ENCODE measurements at regions not wholly inside any gene's neighbourhood (a gene's known extent, or its start where the extent isn't known, plus 50 kb on each side); places are given as distances from the start of the nearest gene placed in this dataset.
A peak's percentile ranks its signal among the peaks of the same experiment; 100 is the strongest.
"Not testable (repeated sequence)": the region's sequence is repeated elsewhere in the genome, so short reads cannot be mapped to it uniquely, and the experiment has no call there.

- DNase-seq, result peak; percentile 5
These were observed 256.0 kb upstream of the TCERG1L start for GRCh38 chr10:131567279-131568162.

- no peak for DNase-seq
These were observed 257.3 kb upstream of the TCERG1L start for GRCh38 chr10:131568866-131569265.

GRCh38 chr10:131569851-131570715, 258.6 kb upstream of the TCERG1L start:
- no peak for DNase-seq

- no peak for DNase-seq
These were observed 259.3 kb upstream of the TCERG1L start for GRCh38 chr10:131570716-131571307.

- DNase-seq, result no peak
These were observed 259.8 kb upstream of the TCERG1L start for GRCh38 chr10:131571346-131571745.

GRCh38 chr10:131571865-131572264, 260.3 kb upstream of the TCERG1L start:
- no peak for DNase-seq

GRCh38 chr10:131573256-131573655, 261.7 kb upstream of the TCERG1L start:
- no peak for DNase-seq

GRCh38 chr10:131573707-131574106, 262.2 kb upstream of the TCERG1L start:
- DNase-seq, result no peak

GRCh38 chr10:131574363-131574706, 262.8 kb upstream of the TCERG1L start:
- no peak for DNase-seq

GRCh38 chr10:131574707-131575430, 263.3 kb upstream of the TCERG1L start:
- DNase-seq, result no peak

GRCh38 chr10:131575877-131576276, 264.4 kb upstream of the TCERG1L start:
- no peak for DNase-seq

GRCh38 chr10:131576341-131577177, 265.0 kb upstream of the TCERG1L start:
- no peak for DNase-seq

- no peak for DNase-seq
These were observed 265.6 kb upstream of the TCERG1L start for GRCh38 chr10:131577178-131577555.

GRCh38 chr10:131577786-131578471, 266.4 kb upstream of the TCERG1L start:
- DNase-seq, result no peak

GRCh38 chr10:131578472-131578970, 267.0 kb upstream of the TCERG1L start:
- no peak for DNase-seq

- DNase-seq, result no peak
These were observed 267.9 kb upstream of the TCERG1L start for GRCh38 chr10:131579251-131580071.

- DNase-seq, result no peak
These were observed 268.6 kb upstream of the TCERG1L start for GRCh38 chr10:131580076-131580652.

GRCh38 chr10:131580674-131581073, 269.2 kb upstream of the TCERG1L start:
- no peak for DNase-seq

GRCh38 chr10:131581547-131581946, 270.0 kb upstream of the TCERG1L start:
- not testable (repeated sequence) for DNase-seq

- no peak for DNase-seq
These were observed 272.8 kb upstream of the TCERG1L start for GRCh38 chr10:131584287-131584686.

Measured in NCI-H1105 (cell line).